ENCODE measurements at regions not wholly inside any gene's neighbourhood (a gene's known extent, or its start where the extent isn't known, plus 50 kb on each side); places are given as distances from the start of the nearest gene placed in this dataset.
"Not testable (repeated sequence)": the region's sequence is repeated elsewhere in the genome, so short reads cannot be mapped to it uniquely, and the experiment has no call there.

DNA sequence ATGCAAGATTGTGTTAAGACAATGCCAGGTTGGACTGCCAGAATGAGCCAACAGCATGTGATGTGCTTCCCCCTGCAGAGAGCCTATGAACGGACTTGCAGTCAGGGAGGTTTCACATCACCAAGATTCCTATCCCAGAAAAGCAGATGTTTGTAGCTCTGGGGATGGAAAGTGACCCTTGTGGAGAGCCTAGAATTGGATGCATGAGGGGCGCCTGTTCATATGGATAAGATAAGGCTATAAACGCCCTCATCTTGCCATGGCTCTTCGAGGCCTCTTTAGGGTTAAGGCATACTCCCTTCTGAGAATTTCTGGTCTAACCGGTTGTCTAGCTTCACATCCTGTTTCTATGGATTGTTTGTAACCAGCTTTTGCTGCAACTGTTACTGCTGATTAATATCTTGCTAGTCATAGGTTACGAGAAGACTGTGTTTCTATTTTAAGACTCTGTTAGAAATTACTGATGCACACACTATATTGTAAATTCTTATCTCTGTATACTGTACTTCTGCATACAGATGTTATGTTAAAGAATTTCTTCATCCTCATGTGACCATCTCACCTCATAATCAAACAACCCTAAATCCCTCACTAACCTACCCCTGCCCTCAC, 295.8 kb downstream of the PTGER3 start (continued):
- TF ChIP-seq FOXM1 (IDR thresholded peaks at IDR 0.05; ENCODE audit: low read depth) (peak; percentile 64), ARID1B (IDR thresholded peaks at IDR 0.05) (peak; percentile 88), ZBTB7A (IDR thresholded peaks at IDR 0.05; ENCODE audit: borderline replicate concordance, control insufficient read depth, low read depth, low read length) (peak; percentile 24; the same call in 1 of the 2 replicates), TRIM24 (IDR thresholded peaks at IDR 0.05) (peak; percentile 83 to 93), CC2D1A (IDR thresholded peaks at IDR 0.05) (peak; percentile 58; the same call in 1 of the 2 replicates), NCOA1 (IDR thresholded peaks at IDR 0.05; ENCODE audit: low read depth) (peak; percentile 69; the same call in 1 of the 2 replicates), KLF16 (IDR thresholded peaks at IDR 0.05) (peak; percentile 72), KDM1A (IDR thresholded peaks at IDR 0.05) (peak; percentile 5 to 45; a peak in 3 of 4 replicates), NCOA2 (IDR thresholded peaks at IDR 0.05; ENCODE audit: partially characterized antibody in 2 of 2) (peak in 1 of 2 experiments; percentile 30), SMARCE1 (IDR thresholded peaks at IDR 0.05) (peak; percentile 65), TEAD4 (IDR thresholded peaks at IDR 0.05; ENCODE audit: low read length) (peak; percentile 73), GABPA (tag; conservative IDR thresholded peaks at IDR 0.05; ENCODE audit: low read depth) (0 out of 2 replicates have a peak, but pooled peaks have one; percentile 41), TCF3 (CRISPR knock-in tag; IDR thresholded peaks at IDR 0.05) (peak; percentile 80), EP300 (IDR thresholded peaks at IDR 0.05; ENCODE audit: low read length) (peak; percentile 77; the same call in 1 of the 2 replicates), MEF2A (IDR thresholded peaks at IDR 0.05; ENCODE audit: control insufficient read depth, low read depth, low read length) (peak; percentile 29; the same call in 1 of the 2 replicates), ATF7 (IDR thresholded peaks at IDR 0.05) (peak; percentile 45), FOSL1 (tag; conservative IDR thresholded peaks at IDR 0.05) (peak; percentile 68)
- not testable (repeated sequence) for TF ChIP-seq FOXM1 (CRISPR knock-in tag; IDR thresholded peaks at IDR 0.05; ENCODE audit: low read depth); TEAD4 (CRISPR knock-in tag; IDR thresholded peaks at IDR 0.05; ENCODE audit: borderline replicate concordance)
- TF ChIP-seq, protein P1, sequence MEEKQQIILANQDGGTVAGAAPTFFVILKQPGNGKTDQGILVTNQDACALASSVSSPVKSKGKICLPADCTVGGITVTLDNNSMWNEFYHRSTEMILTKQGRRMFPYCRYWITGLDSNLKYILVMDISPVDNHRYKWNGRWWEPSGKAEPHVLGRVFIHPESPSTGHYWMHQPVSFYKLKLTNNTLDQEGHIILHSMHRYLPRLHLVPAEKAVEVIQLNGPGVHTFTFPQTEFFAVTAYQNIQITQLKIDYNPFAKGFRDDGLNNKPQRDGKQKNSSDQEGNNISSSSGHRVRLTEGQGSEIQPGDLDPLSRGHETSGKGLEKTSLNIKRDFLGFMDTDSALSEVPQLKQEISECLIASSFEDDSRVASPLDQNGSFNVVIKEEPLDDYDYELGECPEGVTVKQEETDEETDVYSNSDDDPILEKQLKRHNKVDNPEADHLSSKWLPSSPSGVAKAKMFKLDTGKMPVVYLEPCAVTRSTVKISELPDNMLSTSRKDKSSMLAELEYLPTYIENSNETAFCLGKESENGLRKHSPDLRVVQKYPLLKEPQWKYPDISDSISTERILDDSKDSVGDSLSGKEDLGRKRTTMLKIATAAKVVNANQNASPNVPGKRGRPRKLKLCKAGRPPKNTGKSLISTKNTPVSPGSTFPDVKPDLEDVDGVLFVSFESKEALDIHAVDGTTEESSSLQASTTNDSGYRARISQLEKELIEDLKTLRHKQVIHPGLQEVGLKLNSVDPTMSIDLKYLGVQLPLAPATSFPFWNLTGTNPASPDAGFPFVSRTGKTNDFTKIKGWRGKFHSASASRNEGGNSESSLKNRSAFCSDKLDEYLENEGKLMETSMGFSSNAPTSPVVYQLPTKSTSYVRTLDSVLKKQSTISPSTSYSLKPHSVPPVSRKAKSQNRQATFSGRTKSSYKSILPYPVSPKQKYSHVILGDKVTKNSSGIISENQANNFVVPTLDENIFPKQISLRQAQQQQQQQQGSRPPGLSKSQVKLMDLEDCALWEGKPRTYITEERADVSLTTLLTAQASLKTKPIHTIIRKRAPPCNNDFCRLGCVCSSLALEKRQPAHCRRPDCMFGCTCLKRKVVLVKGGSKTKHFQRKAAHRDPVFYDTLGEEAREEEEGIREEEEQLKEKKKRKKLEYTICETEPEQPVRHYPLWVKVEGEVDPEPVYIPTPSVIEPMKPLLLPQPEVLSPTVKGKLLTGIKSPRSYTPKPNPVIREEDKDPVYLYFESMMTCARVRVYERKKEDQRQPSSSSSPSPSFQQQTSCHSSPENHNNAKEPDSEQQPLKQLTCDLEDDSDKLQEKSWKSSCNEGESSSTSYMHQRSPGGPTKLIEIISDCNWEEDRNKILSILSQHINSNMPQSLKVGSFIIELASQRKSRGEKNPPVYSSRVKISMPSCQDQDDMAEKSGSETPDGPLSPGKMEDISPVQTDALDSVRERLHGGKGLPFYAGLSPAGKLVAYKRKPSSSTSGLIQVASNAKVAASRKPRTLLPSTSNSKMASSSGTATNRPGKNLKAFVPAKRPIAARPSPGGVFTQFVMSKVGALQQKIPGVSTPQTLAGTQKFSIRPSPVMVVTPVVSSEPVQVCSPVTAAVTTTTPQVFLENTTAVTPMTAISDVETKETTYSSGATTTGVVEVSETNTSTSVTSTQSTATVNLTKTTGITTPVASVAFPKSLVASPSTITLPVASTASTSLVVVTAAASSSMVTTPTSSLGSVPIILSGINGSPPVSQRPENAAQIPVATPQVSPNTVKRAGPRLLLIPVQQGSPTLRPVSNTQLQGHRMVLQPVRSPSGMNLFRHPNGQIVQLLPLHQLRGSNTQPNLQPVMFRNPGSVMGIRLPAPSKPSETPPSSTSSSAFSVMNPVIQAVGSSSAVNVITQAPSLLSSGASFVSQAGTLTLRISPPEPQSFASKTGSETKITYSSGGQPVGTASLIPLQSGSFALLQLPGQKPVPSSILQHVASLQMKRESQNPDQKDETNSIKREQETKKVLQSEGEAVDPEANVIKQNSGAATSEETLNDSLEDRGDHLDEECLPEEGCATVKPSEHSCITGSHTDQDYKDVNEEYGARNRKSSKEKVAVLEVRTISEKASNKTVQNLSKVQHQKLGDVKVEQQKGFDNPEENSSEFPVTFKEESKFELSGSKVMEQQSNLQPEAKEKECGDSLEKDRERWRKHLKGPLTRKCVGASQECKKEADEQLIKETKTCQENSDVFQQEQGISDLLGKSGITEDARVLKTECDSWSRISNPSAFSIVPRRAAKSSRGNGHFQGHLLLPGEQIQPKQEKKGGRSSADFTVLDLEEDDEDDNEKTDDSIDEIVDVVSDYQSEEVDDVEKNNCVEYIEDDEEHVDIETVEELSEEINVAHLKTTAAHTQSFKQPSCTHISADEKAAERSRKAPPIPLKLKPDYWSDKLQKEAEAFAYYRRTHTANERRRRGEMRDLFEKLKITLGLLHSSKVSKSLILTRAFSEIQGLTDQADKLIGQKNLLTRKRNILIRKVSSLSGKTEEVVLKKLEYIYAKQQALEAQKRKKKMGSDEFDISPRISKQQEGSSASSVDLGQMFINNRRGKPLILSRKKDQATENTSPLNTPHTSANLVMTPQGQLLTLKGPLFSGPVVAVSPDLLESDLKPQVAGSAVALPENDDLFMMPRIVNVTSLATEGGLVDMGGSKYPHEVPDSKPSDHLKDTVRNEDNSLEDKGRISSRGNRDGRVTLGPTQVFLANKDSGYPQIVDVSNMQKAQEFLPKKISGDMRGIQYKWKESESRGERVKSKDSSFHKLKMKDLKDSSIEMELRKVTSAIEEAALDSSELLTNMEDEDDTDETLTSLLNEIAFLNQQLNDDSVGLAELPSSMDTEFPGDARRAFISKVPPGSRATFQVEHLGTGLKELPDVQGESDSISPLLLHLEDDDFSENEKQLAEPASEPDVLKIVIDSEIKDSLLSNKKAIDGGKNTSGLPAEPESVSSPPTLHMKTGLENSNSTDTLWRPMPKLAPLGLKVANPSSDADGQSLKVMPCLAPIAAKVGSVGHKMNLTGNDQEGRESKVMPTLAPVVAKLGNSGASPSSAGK (IDR thresholded peaks at IDR 0.05): 0 out of 2 replicates have a peak, but pooled peaks have one; percentile 11

All from K562 (cell line).